Psoas muscle (tissue), 7 donors: ENCODE measurements at regions not wholly inside any gene's neighbourhood (a gene's known extent, or its start where the extent isn't known, plus 50 kb on each side); places are given as distances from the start of the nearest gene placed in this dataset.

Experiments
- ATAC-seq, 4 donors: fragments of 200-7000 bp; cut with Tn5 transposase; one replicate each; pipeline ENCODE4 v1.9.1; 2020; ENCODE audit warnings: moderate library complexity in 3 of 4, mild to moderate bottlenecking in 2 of 4
- DNase-seq, 2 donors: peaks; one replicate each; pipeline ENCODE4 v3.0.0-alpha.2; 2020
- H3K27ac ChIP-seq: fragments of 200-600 bp; one replicate; pipeline ENCODE4 v1.8.0; 2022
- H3K27me3 ChIP-seq, 3 donors: fragments of 200-600 bp in 1 of 3; one replicate each; pipeline versions ENCODE4 v1.6.1 to v1.8.0; 2013 to 2022; ENCODE audit warnings: low read length in 2 of 3, mild to moderate bottlenecking in 2 of 3, moderate library complexity in 1 of 3; ENCODE audit not compliant: insufficient read depth in 3 of 3
- H3K36me3 ChIP-seq, 2 donors: fragments of 200-600 bp in 1 of 2; one replicate each; pipeline versions ENCODE4 v1.6.1 to v1.8.0; 2013 to 2022; ENCODE audit warnings: low read depth in 1 of 2, mild to moderate bottlenecking in 1 of 2, moderate library complexity in 1 of 2; ENCODE audit not compliant: insufficient read depth in 1 of 2
- H3K4me1 ChIP-seq: fragments of 200-600 bp; one replicate; pipeline ENCODE4 v1.8.0; 2022
- H3K4me3 ChIP-seq: fragments of 200-600 bp; one replicate; pipeline ENCODE4 v1.8.0; 2022; ENCODE audit warnings: mild to moderate bottlenecking
- H3K9me3 ChIP-seq: fragments of 200-600 bp; one replicate; pipeline ENCODE4 v1.8.0; 2022
- WGBS, 3 donors: extraction: QIAGEN DNeasy Blood & Tissue Kit; methylation state at CpG; one replicate each; pipeline versions ENCODE4 v1.1.6 to v1.1.7; 2013; 5-methylcytosine and 5-hydroxymethylcytosine counted together
- intact Hi-C, 2 donors: fragments of 100-400 bp; cut with DNase I; formaldehyde crosslinking; loops; one replicate each; pipeline versions ENCODE4 v1.11.0 to v1.14.2; 2022
- TF ChIP-seq, protein P1 (sequence below): fragments of 200-600 bp; IDR thresholded peaks from one replicate; pipeline ENCODE4 v1.8.0; 2022; ENCODE audit warnings: antibody characterized with exemption
- donor health status: healthy with polysubstance abuse.
- donor health status: DM: no; HTN: no; CAD: no; lungs with moderate emphysema.
- donor health status: Bipolar disorder and iron deficiency.
- donor health status: healthy.
- donor health status: DM: yes; HTN: yes; CAD: no.
- donor health status: DM: no; HTN: no; CAD: no.
- donor health status: DM: yes; HTN: yes; CAD: no.

DNA sequence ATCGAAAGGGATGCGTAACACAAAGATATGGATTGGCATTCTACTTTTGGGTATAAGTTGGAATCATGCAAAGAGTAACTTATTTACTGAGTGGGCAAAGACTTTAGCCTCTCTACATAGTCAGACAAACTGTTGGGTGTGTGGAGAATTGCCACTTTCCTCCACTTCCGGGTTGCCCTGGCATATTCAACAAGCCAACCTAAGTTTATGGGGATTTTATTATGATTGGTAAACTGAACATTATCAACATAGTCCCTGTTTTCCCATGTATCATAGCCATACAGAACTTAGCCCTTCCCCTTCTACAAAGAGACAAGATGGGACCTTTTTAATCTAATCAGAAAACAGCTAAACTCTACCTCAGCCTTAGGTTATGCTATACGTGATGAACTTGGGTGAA lies 121.6 kb downstream of the AGTR2 start:
- no peak for ATAC-seq
- intact Hi-C loops: no loop called here
- TF ChIP-seq, protein P1, sequence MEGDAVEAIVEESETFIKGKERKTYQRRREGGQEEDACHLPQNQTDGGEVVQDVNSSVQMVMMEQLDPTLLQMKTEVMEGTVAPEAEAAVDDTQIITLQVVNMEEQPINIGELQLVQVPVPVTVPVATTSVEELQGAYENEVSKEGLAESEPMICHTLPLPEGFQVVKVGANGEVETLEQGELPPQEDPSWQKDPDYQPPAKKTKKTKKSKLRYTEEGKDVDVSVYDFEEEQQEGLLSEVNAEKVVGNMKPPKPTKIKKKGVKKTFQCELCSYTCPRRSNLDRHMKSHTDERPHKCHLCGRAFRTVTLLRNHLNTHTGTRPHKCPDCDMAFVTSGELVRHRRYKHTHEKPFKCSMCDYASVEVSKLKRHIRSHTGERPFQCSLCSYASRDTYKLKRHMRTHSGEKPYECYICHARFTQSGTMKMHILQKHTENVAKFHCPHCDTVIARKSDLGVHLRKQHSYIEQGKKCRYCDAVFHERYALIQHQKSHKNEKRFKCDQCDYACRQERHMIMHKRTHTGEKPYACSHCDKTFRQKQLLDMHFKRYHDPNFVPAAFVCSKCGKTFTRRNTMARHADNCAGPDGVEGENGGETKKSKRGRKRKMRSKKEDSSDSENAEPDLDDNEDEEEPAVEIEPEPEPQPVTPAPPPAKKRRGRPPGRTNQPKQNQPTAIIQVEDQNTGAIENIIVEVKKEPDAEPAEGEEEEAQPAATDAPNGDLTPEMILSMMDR: no peak
- H3K4me3 ChIP-seq: no peak overlapping the region
- no peak for DNase-seq
- H3K36me3 ChIP-seq: no peaks in the 10 kb centered on the region
- 78 to 87% (median 84%) methylated on average over 4 of the region's 4 CpGs for WGBS, 3 donors
- H3K27me3 ChIP-seq: no peaks in the 10 kb centered on the region
- H3K27ac ChIP-seq: no peak overlapping the region
- no peaks in the 10 kb centered on the region for H3K4me1 ChIP-seq
- no peaks in the 10 kb centered on the region for H3K9me3 ChIP-seq

DNA sequence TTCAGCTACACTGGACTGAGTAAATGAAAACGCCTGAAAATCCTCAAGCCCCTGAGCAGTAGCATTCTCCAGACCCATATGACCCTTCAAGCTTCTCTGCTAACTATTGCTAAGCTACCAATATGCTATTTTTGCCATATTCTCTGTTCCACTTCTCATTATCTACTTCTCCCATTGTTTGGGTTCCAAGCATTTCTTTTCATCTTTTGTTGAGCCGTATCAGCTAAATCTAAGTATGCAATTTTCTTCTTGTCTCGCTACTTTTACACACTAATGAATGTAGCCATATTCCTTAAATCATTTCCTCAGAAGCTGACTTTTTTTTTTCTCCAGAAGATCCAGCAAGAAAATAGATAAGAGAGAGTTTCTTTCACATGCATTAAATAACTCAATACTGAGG lies 128.4 kb downstream of the AGTR2 start:
- no peak for DNase-seq
- no peaks in the 10 kb centered on the region for H3K36me3 ChIP-seq
- no peak overlapping the region for H3K27ac ChIP-seq
- no peak for ATAC-seq
- H3K27me3 ChIP-seq: no peaks in the 10 kb centered on the region
- TF ChIP-seq, protein P1: no peak
- intact Hi-C loops: no loop called here
- H3K9me3 ChIP-seq: no peaks in the 10 kb centered on the region
- no peaks in the 10 kb centered on the region for H3K4me1 ChIP-seq
- WGBS, 3 donors: 67 to 81% (median 81%) methylated on average over 3 of the region's 3 CpGs
- H3K4me3 ChIP-seq: no peak overlapping the region

DNA sequence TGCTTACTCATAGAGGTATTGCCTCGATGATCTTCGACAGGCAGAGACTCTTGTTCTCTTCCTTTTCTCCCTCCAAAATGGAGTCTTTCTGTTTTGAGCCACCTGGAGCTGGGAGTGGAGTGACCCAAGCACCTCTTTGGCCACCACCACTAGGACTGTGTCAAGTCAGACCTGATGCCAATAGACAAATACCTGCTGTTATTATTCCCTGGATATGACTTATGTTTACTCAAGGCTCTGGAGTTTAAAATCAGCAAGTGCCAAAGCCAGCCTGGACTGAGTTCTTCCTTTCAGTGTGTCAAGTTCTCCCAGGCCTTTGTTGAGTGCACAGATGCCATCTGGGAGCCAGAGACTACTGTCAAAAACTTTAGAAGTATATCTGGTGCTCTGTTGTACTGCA lies 130.2 kb upstream of the SLC6A14 start:
- no peak overlapping the region for H3K4me3 ChIP-seq
- ATAC-seq (no peak), DNase-seq (no peak)
- no peaks in the 10 kb centered on the region for H3K27me3 ChIP-seq
- WGBS, 3 donors: 35 to 94% (median 81%) methylated on average over 2 of the region's 2 CpGs
- H3K36me3 ChIP-seq: no peaks in the 10 kb centered on the region
- TF ChIP-seq, protein P1: no peak
- H3K27ac ChIP-seq: no peak overlapping the region
- intact Hi-C loops: no loop called here
- no peaks in the 10 kb centered on the region for H3K9me3 ChIP-seq
- H3K4me1 ChIP-seq: no peaks in the 10 kb centered on the region

DNA sequence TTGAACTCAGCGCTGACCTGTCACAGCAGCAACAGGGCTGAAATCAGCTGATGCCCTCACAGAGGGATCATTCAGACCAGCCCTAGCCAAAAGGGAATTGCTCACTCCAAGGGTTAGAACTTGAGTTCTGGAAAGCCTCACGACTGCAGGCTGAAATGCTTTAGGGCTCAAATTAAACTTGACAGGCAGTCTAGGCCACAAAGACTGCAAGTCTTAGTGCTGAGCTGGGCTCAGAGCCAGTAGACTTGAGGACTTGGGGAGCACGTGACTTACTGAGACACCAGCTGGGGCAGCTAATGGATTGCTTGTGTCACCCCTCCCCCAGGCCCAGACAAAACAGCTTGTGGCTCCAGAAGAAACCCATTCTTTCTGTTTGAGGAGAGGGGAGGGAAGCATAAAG lies 119.0 kb upstream of the SLC6A14 start:
- H3K36me3 ChIP-seq: no peaks in the 10 kb centered on the region
- no peaks in the 10 kb centered on the region for H3K27me3 ChIP-seq
- TF ChIP-seq, protein P1: no peak
- ATAC-seq (no peak), DNase-seq (no peak)
- 31 to 44% (median 41%) methylated on average over 3 of the region's 3 CpGs for WGBS, 3 donors
- H3K4me1 ChIP-seq: no peaks in the 10 kb centered on the region
- no peak overlapping the region for H3K27ac ChIP-seq
- H3K9me3 ChIP-seq: no peaks in the 10 kb centered on the region
- intact Hi-C loops: no loop called here
- H3K4me3 ChIP-seq: no peak overlapping the region

DNA sequence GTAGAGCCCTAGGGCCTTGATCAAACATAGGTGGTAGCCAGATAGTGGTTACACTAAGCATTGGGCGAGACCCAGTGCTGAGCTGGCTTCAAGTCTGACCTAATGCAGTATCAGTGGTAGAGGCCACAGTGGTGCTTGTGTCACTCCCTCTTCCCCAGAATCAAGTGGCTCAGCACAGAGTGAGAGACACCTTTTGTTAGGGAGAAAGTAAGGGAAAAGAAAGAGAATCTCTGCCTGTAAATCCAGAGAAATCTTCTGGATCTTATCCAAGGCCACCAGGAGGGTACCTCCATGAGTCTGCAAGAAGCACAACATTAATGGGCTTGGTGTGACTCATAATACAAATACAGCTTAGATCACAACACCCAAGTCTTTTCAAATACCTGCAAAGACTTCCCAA lies 117.7 kb upstream of the SLC6A14 start:
- H3K4me3 ChIP-seq: no peak overlapping the region
- H3K4me1 ChIP-seq: no peaks in the 10 kb centered on the region
- TF ChIP-seq, protein P1: no peak
- ATAC-seq: no peak
- no peak overlapping the region for H3K27ac ChIP-seq
- no peaks in the 10 kb centered on the region for H3K27me3 ChIP-seq
- intact Hi-C loops: no loop called here
- DNase-seq: no peak
- no peaks in the 10 kb centered on the region for H3K36me3 ChIP-seq
- WGBS, 3 donors: 81 to 97% (median 82%) methylated on average over 1 of the region's 1 CpG
- no peaks in the 10 kb centered on the region for H3K9me3 ChIP-seq
